ENCODE measurements at regions not wholly inside any gene's neighbourhood (a gene's known extent, or its start where the extent isn't known, plus 50 kb on each side); places are given as distances from the start of the nearest gene placed in this dataset.
"Not testable (repeated sequence)": the region's sequence is repeated elsewhere in the genome, so short reads cannot be mapped to it uniquely, and the experiment has no call there.

GRCh38 chr5:40150896-40151295 is 528.8 kb upstream of the PTGER4 start:
- Histone ChIP-seq H3K27me3 (replicated peaks; ENCODE audit: control insufficient read depth, insufficient read depth, low read length, poor library complexity, severe bottlenecking) (no peaks in the 10 kb centered on the region), H3K27ac (ENCODE audit: insufficient read depth, low read length, poor library complexity, severe bottlenecking) (no peak overlapping the region)

GRCh38 chr5:40141896-40142295 is 537.8 kb upstream of the PTGER4 start:
- no peaks in the 10 kb centered on the region for H3K9me3 ChIP-seq (ENCODE audit: control insufficient read depth, low read length)
- H3K4me1 ChIP-seq (ENCODE audit: control insufficient read depth, insufficient read depth, low read length, poor library complexity, severe bottlenecking) = no peaks in the 10 kb centered on the region
- H3K27ac ChIP-seq (ENCODE audit: insufficient read depth, low read length, poor library complexity, severe bottlenecking) = no peak overlapping the region
- H3K36me3 ChIP-seq (ENCODE audit: control insufficient read depth, insufficient read depth, low read length) = no peaks in the 10 kb centered on the region
- no peak for DNase-seq
- H3K27me3 ChIP-seq (replicated peaks; ENCODE audit: control insufficient read depth, insufficient read depth, low read length, poor library complexity, severe bottlenecking) = no peaks in the 10 kb centered on the region
- no peak overlapping the region for H3K4me3 ChIP-seq (ENCODE audit: insufficient read depth, low read depth, low read length, poor library complexity, severe bottlenecking)

More at GRCh38 chr5:40150896-40151295, 528.8 kb upstream of the PTGER4 start:
- no peaks in the 10 kb centered on the region for H3K4me1 ChIP-seq (ENCODE audit: control insufficient read depth, insufficient read depth, low read length, poor library complexity, severe bottlenecking)
- no peak overlapping the region for H3K4me3 ChIP-seq (ENCODE audit: insufficient read depth, low read depth, low read length, poor library complexity, severe bottlenecking)
- no peaks in the 10 kb centered on the region for H3K9me3 ChIP-seq (ENCODE audit: control insufficient read depth, low read length)
- DNase-seq = no peak
- no peaks in the 10 kb centered on the region for H3K36me3 ChIP-seq (ENCODE audit: control insufficient read depth, insufficient read depth, low read length)

GRCh38 chr5:40141418-40141817 is 538.3 kb upstream of the PTGER4 start:
- no peak for DNase-seq
- Histone ChIP-seq H3K9me3 (ENCODE audit: control insufficient read depth, low read length) (no peaks in the 10 kb centered on the region), H3K4me1 (ENCODE audit: control insufficient read depth, insufficient read depth, low read length, poor library complexity, severe bottlenecking) (no peaks in the 10 kb centered on the region), H3K27me3 (replicated peaks; ENCODE audit: control insufficient read depth, insufficient read depth, low read length, poor library complexity, severe bottlenecking) (no peaks in the 10 kb centered on the region), H3K36me3 (ENCODE audit: control insufficient read depth, insufficient read depth, low read length) (no peaks in the 10 kb centered on the region), H3K4me3 (ENCODE audit: insufficient read depth, low read depth, low read length, poor library complexity, severe bottlenecking) (no peak overlapping the region), H3K27ac (ENCODE audit: insufficient read depth, low read length, poor library complexity, severe bottlenecking) (no peak overlapping the region)

GRCh38 chr5:40137223-40137622 is 542.5 kb upstream of the PTGER4 start:
- H3K4me3 ChIP-seq (ENCODE audit: insufficient read depth, low read depth, low read length, poor library complexity, severe bottlenecking) = no peak overlapping the region
- no peaks in the 10 kb centered on the region for H3K4me1 ChIP-seq (ENCODE audit: control insufficient read depth, insufficient read depth, low read length, poor library complexity, severe bottlenecking)
- H3K27ac ChIP-seq (ENCODE audit: insufficient read depth, low read length, poor library complexity, severe bottlenecking) = no peak overlapping the region
- no peaks in the 10 kb centered on the region for H3K27me3 ChIP-seq (replicated peaks; ENCODE audit: control insufficient read depth, insufficient read depth, low read length, poor library complexity, severe bottlenecking)
- H3K9me3 ChIP-seq (ENCODE audit: control insufficient read depth, low read length) = no peaks in the 10 kb centered on the region
- H3K36me3 ChIP-seq (ENCODE audit: control insufficient read depth, insufficient read depth, low read length) = no peaks in the 10 kb centered on the region
- no peak for DNase-seq

- no peaks in the 10 kb centered on the region for H3K9me3 ChIP-seq (ENCODE audit: control insufficient read depth, low read length)
- no peaks in the 10 kb centered on the region for H3K4me1 ChIP-seq (ENCODE audit: control insufficient read depth, insufficient read depth, low read length, poor library complexity, severe bottlenecking)
- no peak for DNase-seq
- no peaks in the 10 kb centered on the region for H3K27me3 ChIP-seq (replicated peaks; ENCODE audit: control insufficient read depth, insufficient read depth, low read length, poor library complexity, severe bottlenecking)
- H3K27ac ChIP-seq (ENCODE audit: insufficient read depth, low read length, poor library complexity, severe bottlenecking) = no peak overlapping the region
- H3K4me3 ChIP-seq (ENCODE audit: insufficient read depth, low read depth, low read length, poor library complexity, severe bottlenecking) = no peak overlapping the region
- H3K36me3 ChIP-seq (ENCODE audit: control insufficient read depth, insufficient read depth, low read length) = no peaks in the 10 kb centered on the region
Measured at GRCh38 chr5:40134883-40135520, 544.7 kb upstream of the PTGER4 start.

- no peak overlapping the region for H3K4me3 ChIP-seq (ENCODE audit: insufficient read depth, low read depth, low read length, poor library complexity, severe bottlenecking)
- no peaks in the 10 kb centered on the region for H3K36me3 ChIP-seq (ENCODE audit: control insufficient read depth, insufficient read depth, low read length)
- no peak overlapping the region for H3K27ac ChIP-seq (ENCODE audit: insufficient read depth, low read length, poor library complexity, severe bottlenecking)
- H3K9me3 ChIP-seq (ENCODE audit: control insufficient read depth, low read length) = no peaks in the 10 kb centered on the region
- H3K4me1 ChIP-seq (ENCODE audit: control insufficient read depth, insufficient read depth, low read length, poor library complexity, severe bottlenecking) = no peaks in the 10 kb centered on the region
- H3K27me3 ChIP-seq (replicated peaks; ENCODE audit: control insufficient read depth, insufficient read depth, low read length, poor library complexity, severe bottlenecking) = no peaks in the 10 kb centered on the region
- DNase-seq = no peak
Measured at GRCh38 chr5:40124367-40124766, 555.3 kb upstream of the PTGER4 start.

- no peaks in the 10 kb centered on the region for H3K36me3 ChIP-seq (ENCODE audit: control insufficient read depth, insufficient read depth, low read length)
- H3K4me1 ChIP-seq (ENCODE audit: control insufficient read depth, insufficient read depth, low read length, poor library complexity, severe bottlenecking) = no peaks in the 10 kb centered on the region
- no peaks in the 10 kb centered on the region for H3K9me3 ChIP-seq (ENCODE audit: control insufficient read depth, low read length)
- H3K27me3 ChIP-seq (replicated peaks; ENCODE audit: control insufficient read depth, insufficient read depth, low read length, poor library complexity, severe bottlenecking) = no peaks in the 10 kb centered on the region
- H3K4me3 ChIP-seq (ENCODE audit: insufficient read depth, low read depth, low read length, poor library complexity, severe bottlenecking) = no peak overlapping the region
- no peak for DNase-seq
- H3K27ac ChIP-seq (ENCODE audit: insufficient read depth, low read length, poor library complexity, severe bottlenecking) = no peak overlapping the region
Measured at GRCh38 chr5:40121236-40121635, 558.5 kb upstream of the PTGER4 start.

GRCh38 chr5:40112875-40113274 is 566.8 kb upstream of the PTGER4 start:
- no peak overlapping the region for H3K27ac ChIP-seq (ENCODE audit: insufficient read depth, low read length, poor library complexity, severe bottlenecking)
- DNase-seq = no peak

GRCh38 chr5:40111036-40111435 is 568.7 kb upstream of the PTGER4 start:
- not testable (repeated sequence) for DNase-seq; H3K9me3 ChIP-seq (ENCODE audit: control insufficient read depth, low read length); H3K36me3 ChIP-seq (ENCODE audit: control insufficient read depth, insufficient read depth, low read length); H3K27ac ChIP-seq (ENCODE audit: insufficient read depth, low read length, poor library complexity, severe bottlenecking); H3K4me1 ChIP-seq (ENCODE audit: control insufficient read depth, insufficient read depth, low read length, poor library complexity, severe bottlenecking); H3K27me3 ChIP-seq (replicated peaks; ENCODE audit: control insufficient read depth, insufficient read depth, low read length, poor library complexity, severe bottlenecking); H3K4me3 ChIP-seq (ENCODE audit: insufficient read depth, low read depth, low read length, poor library complexity, severe bottlenecking)

More at GRCh38 chr5:40112875-40113274, 566.8 kb upstream of the PTGER4 start:
- Histone ChIP-seq H3K36me3 (ENCODE audit: control insufficient read depth, insufficient read depth, low read length) (no peaks in the 10 kb centered on the region), H3K4me3 (ENCODE audit: insufficient read depth, low read depth, low read length, poor library complexity, severe bottlenecking) (no peak overlapping the region), H3K27me3 (replicated peaks; ENCODE audit: control insufficient read depth, insufficient read depth, low read length, poor library complexity, severe bottlenecking) (no peaks in the 10 kb centered on the region), H3K9me3 (ENCODE audit: control insufficient read depth, low read length) (no peaks in the 10 kb centered on the region), H3K4me1 (ENCODE audit: control insufficient read depth, insufficient read depth, low read length, poor library complexity, severe bottlenecking) (no peaks in the 10 kb centered on the region)

GRCh38 chr5:40108764-40109390 is 570.8 kb upstream of the PTGER4 start:
- not testable (repeated sequence) for H3K27me3 ChIP-seq (replicated peaks; ENCODE audit: control insufficient read depth, insufficient read depth, low read length, poor library complexity, severe bottlenecking); H3K36me3 ChIP-seq (ENCODE audit: control insufficient read depth, insufficient read depth, low read length); DNase-seq; H3K27ac ChIP-seq (ENCODE audit: insufficient read depth, low read length, poor library complexity, severe bottlenecking); H3K4me3 ChIP-seq (ENCODE audit: insufficient read depth, low read depth, low read length, poor library complexity, severe bottlenecking); H3K9me3 ChIP-seq (ENCODE audit: control insufficient read depth, low read length); H3K4me1 ChIP-seq (ENCODE audit: control insufficient read depth, insufficient read depth, low read length, poor library complexity, severe bottlenecking)

Data from effector memory CD4-positive, alpha-beta T cell (primary cell).